ENCODE measurements at regions not wholly inside any gene's neighbourhood (a gene's known extent, or its start where the extent isn't known, plus 50 kb on each side); places are given as distances from the start of the nearest gene placed in this dataset.

- CTCF ChIA-PET, result interaction anchor here (0.7 kb wide), 1 partner anchor 108 kb away, joined by 17 read pairs; no protein-coding TSS in a partner anchor
- Histone ChIP-seq H3K36me3 (ENCODE audit: low read depth) (no peaks in the 10 kb centered on the region), H3K9me3 (ENCODE audit: insufficient read depth, low read depth) (no peaks in the 10 kb centered on the region), H3K27ac (no peak overlapping the region), H3F3A (ENCODE audit: insufficient read depth, low read depth) (no peaks in the 10 kb centered on the region), H3K79me2 (ENCODE audit: low read depth) (no peaks in the 10 kb centered on the region), H3K4me1 (replicated peaks; ENCODE audit: insufficient read depth) (0 out of 2 replicates have a peak, but pooled peaks cover 5% of the 10 kb centered on the region), H4K20me1 (ENCODE audit: insufficient read depth) (no peaks in the 10 kb centered on the region), H2AFZ (no peak overlapping the region), H3K9me2 (ENCODE audit: insufficient read depth) (no peaks in the 10 kb centered on the region), H3K4me2 (no peak overlapping the region), H3K4me3 (no peak overlapping the region), H3K27me3 (ENCODE audit: insufficient read depth, low read depth) (0 out of 2 replicates have a peak, but pooled peaks cover 16% of the 10 kb centered on the region)
- TF ChIP-seq EZH2 (IDR thresholded peaks at IDR 0.05; ENCODE audit: low read depth) (no peak), CTCF (conservative IDR thresholded peaks at IDR 0.05) (no peak)
- BruUV-seq (replicated peaks), result no TSS peak
- intact Hi-C loops (cut with micrococcal nuclease; ENCODE audit: unreplicated experiment), result no loop called here
- POLR2A ChIA-PET (ENCODE audit: unreplicated experiment), result no interaction called here
- no peak for DNase-seq
These were observed 79.5 kb downstream of the FOXA2 start for GRCh38 chr20:22504829-22505377.

GRCh38 chr20:22503577-22503976, 80.8 kb downstream of the FOXA2 start:
- no peaks in the 10 kb centered on the region for H4K20me1 ChIP-seq (ENCODE audit: insufficient read depth)
- H3K27me3 ChIP-seq (ENCODE audit: insufficient read depth, low read depth), result 0 out of 2 replicates have a peak, but pooled peaks cover 16% of the 10 kb centered on the region
- H3K27ac ChIP-seq, result no peak overlapping the region
- H3K79me2 ChIP-seq (ENCODE audit: low read depth), result no peaks in the 10 kb centered on the region
- no peak for TF ChIP-seq EZH2 (IDR thresholded peaks at IDR 0.05; ENCODE audit: low read depth)
- no peak for TF ChIP-seq CTCF (conservative IDR thresholded peaks at IDR 0.05)
- no peaks in the 10 kb centered on the region for H3F3A ChIP-seq (ENCODE audit: insufficient read depth, low read depth)
- no peaks in the 10 kb centered on the region for H3K36me3 ChIP-seq (ENCODE audit: low read depth)
- H3K9me3 ChIP-seq (ENCODE audit: insufficient read depth, low read depth), result no peaks in the 10 kb centered on the region; the same call in 1 of the 2 replicates
- no peaks in the 10 kb centered on the region for H3K9me2 ChIP-seq (ENCODE audit: insufficient read depth)
- no peak overlapping the region for H3K4me2 ChIP-seq
- 0 out of 2 replicates have a peak, but pooled peaks cover 5% of the 10 kb centered on the region for H3K4me1 ChIP-seq (replicated peaks; ENCODE audit: insufficient read depth)
- POLR2A ChIA-PET (ENCODE audit: unreplicated experiment), result no interaction called here
- intact Hi-C loops (cut with micrococcal nuclease; ENCODE audit: unreplicated experiment), result no loop called here
- no TSS peak for BruUV-seq (replicated peaks)
- no peak overlapping the region for H3K4me3 ChIP-seq
- no peak for DNase-seq
- CTCF ChIA-PET, result no interaction called here
- H2AFZ ChIP-seq, result no peak overlapping the region

GRCh38 chr20:22502731-22503191, 81.6 kb downstream of the FOXA2 start:
- CTCF ChIA-PET, result no interaction called here
- Histone ChIP-seq H3K9me3 (ENCODE audit: insufficient read depth, low read depth) (no peaks in the 10 kb centered on the region; the same call in 1 of the 2 replicates), H3K27me3 (ENCODE audit: insufficient read depth, low read depth) (0 out of 2 replicates have a peak, but pooled peaks cover 16% of the 10 kb centered on the region), H2AFZ (no peak overlapping the region), H3K4me3 (no peak overlapping the region), H3K9me2 (ENCODE audit: insufficient read depth) (no peaks in the 10 kb centered on the region), H3K4me2 (no peak overlapping the region), H3K79me2 (ENCODE audit: low read depth) (no peaks in the 10 kb centered on the region), H3K4me1 (replicated peaks; ENCODE audit: insufficient read depth) (0 out of 2 replicates have a peak, but pooled peaks cover 5% of the 10 kb centered on the region), H3K36me3 (ENCODE audit: low read depth) (no peaks in the 10 kb centered on the region), H3F3A (ENCODE audit: insufficient read depth, low read depth) (no peaks in the 10 kb centered on the region), H4K20me1 (ENCODE audit: insufficient read depth) (no peaks in the 10 kb centered on the region), H3K27ac (no peak overlapping the region)
- TF ChIP-seq CTCF (conservative IDR thresholded peaks at IDR 0.05) (no peak), EZH2 (IDR thresholded peaks at IDR 0.05; ENCODE audit: low read depth) (no peak)
- no TSS peak for BruUV-seq (replicated peaks)
- DNase-seq, result no peak
- intact Hi-C loops (cut with micrococcal nuclease; ENCODE audit: unreplicated experiment), result no loop called here
- POLR2A ChIA-PET (ENCODE audit: unreplicated experiment), result no interaction called here
